Fibroblast of lung (primary cell): ENCODE measurements at regions not wholly inside any gene's neighbourhood (a gene's known extent, or its start where the extent isn't known, plus 50 kb on each side); places are given as distances from the start of the nearest gene placed in this dataset.

Experiments
- EZH2 ChIP-seq: IDR thresholded peaks from 2 replicates; pipeline ENCODE4 v1.5.1; 2012; ENCODE audit warnings: low read length, control low read depth, mild to moderate bottlenecking; ENCODE audit errors: missing control alignments
- TF ChIP-seq, protein P1 (sequence below), 2 donors: IDR thresholded peaks in 1 of 2; conservative IDR thresholded peaks in 1 of 2; 1 replicate in 1 of 2; 2 replicates in 1 of 2; pipeline ENCODE4 v1.5.1; 2011 to 2012; ENCODE audit warnings: low read length in 2 of 2, control low read depth in 1 of 2, inconsistent platforms in 1 of 2, low read depth in 1 of 2, mild to moderate bottlenecking in 1 of 2

- TF ChIP-seq, protein P1, sequence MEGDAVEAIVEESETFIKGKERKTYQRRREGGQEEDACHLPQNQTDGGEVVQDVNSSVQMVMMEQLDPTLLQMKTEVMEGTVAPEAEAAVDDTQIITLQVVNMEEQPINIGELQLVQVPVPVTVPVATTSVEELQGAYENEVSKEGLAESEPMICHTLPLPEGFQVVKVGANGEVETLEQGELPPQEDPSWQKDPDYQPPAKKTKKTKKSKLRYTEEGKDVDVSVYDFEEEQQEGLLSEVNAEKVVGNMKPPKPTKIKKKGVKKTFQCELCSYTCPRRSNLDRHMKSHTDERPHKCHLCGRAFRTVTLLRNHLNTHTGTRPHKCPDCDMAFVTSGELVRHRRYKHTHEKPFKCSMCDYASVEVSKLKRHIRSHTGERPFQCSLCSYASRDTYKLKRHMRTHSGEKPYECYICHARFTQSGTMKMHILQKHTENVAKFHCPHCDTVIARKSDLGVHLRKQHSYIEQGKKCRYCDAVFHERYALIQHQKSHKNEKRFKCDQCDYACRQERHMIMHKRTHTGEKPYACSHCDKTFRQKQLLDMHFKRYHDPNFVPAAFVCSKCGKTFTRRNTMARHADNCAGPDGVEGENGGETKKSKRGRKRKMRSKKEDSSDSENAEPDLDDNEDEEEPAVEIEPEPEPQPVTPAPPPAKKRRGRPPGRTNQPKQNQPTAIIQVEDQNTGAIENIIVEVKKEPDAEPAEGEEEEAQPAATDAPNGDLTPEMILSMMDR (conservative IDR thresholded peaks at IDR 0.05 in 1 of 2, IDR thresholded peaks at IDR 0.05 in 1 of 2; ENCODE audit: low read depth in 1 of 2, low read length in 2 of 2) = no peak
- TF ChIP-seq EZH2 = no peak
These were observed 308.9 kb downstream of the RBM26 start for GRCh38 chr13:79097201-79097600.
